ENCODE measurements at regions not wholly inside any gene's neighbourhood (a gene's known extent, or its start where the extent isn't known, plus 50 kb on each side); places are given as distances from the start of the nearest gene placed in this dataset.

GRCh38 chr9:95810814-95811213 lies 64.7 kb upstream of the ERCC6L2 start:
- ATAC-seq (no peak), DNase-seq (no peak)
- H3K4me1 ChIP-seq = no peaks in the 10 kb centered on the region
- intact Hi-C loops (cut with DNase I; ENCODE audit: low total_unique reads) (no loop called here), in situ Hi-C loops (cut with MboI; ENCODE audit: low sequenced_read_pairs in 4 of 4) (no loop called here)
- H3K36me3 ChIP-seq = no peaks in the 10 kb centered on the region
- no peak overlapping the region for H3K27ac ChIP-seq
- H3K4me3 ChIP-seq = no peak overlapping the region
- TF ChIP-seq CTCF (IDR thresholded peaks at IDR 0.05 in 4 of 5, conservative IDR thresholded peaks at IDR 0.05 in 1 of 5) = no peak
- no peak for TF ChIP-seq POLR2A (IDR thresholded peaks at IDR 0.05)
- no peaks in the 10 kb centered on the region for H3K9me3 ChIP-seq
- no peaks in the 10 kb centered on the region for H3K27me3 ChIP-seq

DNA sequence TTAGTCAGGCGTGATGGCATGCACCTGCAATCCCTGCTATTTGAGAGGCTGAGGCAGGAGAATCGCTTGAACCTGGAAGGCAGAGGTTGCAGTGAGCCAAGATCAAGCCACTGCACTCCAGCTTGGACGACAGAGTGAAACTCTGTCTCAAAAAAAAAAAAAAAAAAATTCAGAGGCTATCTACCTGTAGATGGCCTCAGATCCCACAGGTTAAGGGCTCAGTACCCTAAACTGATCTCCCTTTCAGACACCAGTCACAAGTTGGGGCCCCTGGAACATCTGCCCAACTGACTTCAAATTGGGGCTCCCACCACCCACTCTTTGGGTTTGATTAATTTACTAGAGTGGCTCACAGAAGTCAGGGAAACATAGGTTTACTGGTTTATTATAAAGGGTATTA lies 65.4 kb upstream of the ERCC6L2 start:
- Histone ChIP-seq H3K36me3 (no peaks in the 10 kb centered on the region), H3K4me3 (no peak overlapping the region), H3K4me1 (no peaks in the 10 kb centered on the region), H3K9me3 (no peaks in the 10 kb centered on the region), H3K27me3 (no peaks in the 10 kb centered on the region), H3K27ac (no peak overlapping the region)
- TF ChIP-seq POLR2A (IDR thresholded peaks at IDR 0.05) (no peak), CTCF (IDR thresholded peaks at IDR 0.05 in 4 of 5, conservative IDR thresholded peaks at IDR 0.05 in 1 of 5) (no peak)
- intact Hi-C loops (cut with DNase I; ENCODE audit: low total_unique reads) = no loop called here
- DNase-seq = no peak
- ATAC-seq = no peak
- in situ Hi-C loops (cut with MboI; ENCODE audit: low sequenced_read_pairs in 4 of 4) = no loop called here

GRCh38 chr9:95809686-95810085 lies 65.8 kb upstream of the ERCC6L2 start:
- H3K9me3 ChIP-seq = no peaks in the 10 kb centered on the region
- TF ChIP-seq CTCF (IDR thresholded peaks at IDR 0.05 in 4 of 5, conservative IDR thresholded peaks at IDR 0.05 in 1 of 5) (no peak), POLR2A (IDR thresholded peaks at IDR 0.05) (no peak)
- intact Hi-C loops (cut with DNase I; ENCODE audit: low total_unique reads) = no loop called here
- ATAC-seq (no peak), DNase-seq (no peak)
- H3K27ac ChIP-seq = no peak overlapping the region
- in situ Hi-C loops (cut with MboI; ENCODE audit: low sequenced_read_pairs in 4 of 4) = no loop called here
- no peaks in the 10 kb centered on the region for H3K36me3 ChIP-seq
- no peak overlapping the region for H3K4me3 ChIP-seq
- H3K4me1 ChIP-seq = no peaks in the 10 kb centered on the region
- H3K27me3 ChIP-seq = no peaks in the 10 kb centered on the region

- in situ Hi-C loops (cut with MboI; ENCODE audit: low sequenced_read_pairs in 4 of 4) (no loop called here), intact Hi-C loops (cut with DNase I; ENCODE audit: low total_unique reads) (no loop called here)
- Histone ChIP-seq H3K27ac (peak overlapping the region in 2 of 4 donors; percentile 33 to 47), H3K9me3 (no peaks in the 10 kb centered on the region), H3K4me1 (no peaks in the 10 kb centered on the region), H3K27me3 (no peaks in the 10 kb centered on the region), H3K36me3 (no peaks in the 10 kb centered on the region), H3K4me3 (no peak overlapping the region)
- ATAC-seq (no peak), DNase-seq (no peak)
- TF ChIP-seq POLR2A (IDR thresholded peaks at IDR 0.05) = no peak
- TF ChIP-seq CTCF (IDR thresholded peaks at IDR 0.05 in 4 of 5, conservative IDR thresholded peaks at IDR 0.05 in 1 of 5) = no peak
Measured at GRCh38 chr9:95808011-95808410, 67.5 kb upstream of the ERCC6L2 start.

- Histone ChIP-seq H3K36me3 (no peaks in the 10 kb centered on the region), H3K9me3 (no peaks in the 10 kb centered on the region), H3K4me1 (no peaks in the 10 kb centered on the region), H3K27ac (peak overlapping the region in 2 of 4 donors; percentile 33 to 47), H3K27me3 (no peaks in the 10 kb centered on the region), H3K4me3 (no peak overlapping the region)
- TF ChIP-seq CTCF (IDR thresholded peaks at IDR 0.05 in 4 of 5, conservative IDR thresholded peaks at IDR 0.05 in 1 of 5) = no peak
- no peak for TF ChIP-seq POLR2A (IDR thresholded peaks at IDR 0.05)
- DNase-seq (no peak), ATAC-seq (peak; percentile 18 to 26)
- intact Hi-C loops (cut with DNase I; ENCODE audit: low total_unique reads) (no loop called here), in situ Hi-C loops (cut with MboI; ENCODE audit: low sequenced_read_pairs in 4 of 4) (no loop called here)
Measured at GRCh38 chr9:95807326-95807947, 68.1 kb upstream of the ERCC6L2 start.

All from gastrocnemius medialis (tissue), 4 donors.